GM23338 (cell line): ENCODE measurements at regions not wholly inside any gene's neighbourhood (a gene's known extent, or its start where the extent isn't known, plus 50 kb on each side); places are given as distances from the start of the nearest gene placed in this dataset.

Source experiments
- CREB1 ChIP-seq: fragments of 250-450 bp; sonication (Bioruptor Pico); IDR thresholded peaks from 2 replicates; pipeline ENCODE4 v1.5.0; 2020; ENCODE audit warnings: low read depth, mild to moderate bottlenecking, moderate library complexity
- EZH2 ChIP-seq: fragments of 200-600 bp; sonication (generic); IDR thresholded peaks from one replicate; pipeline ENCODE4 v1.8.0; 2017; ENCODE audit warnings: antibody characterized with exemption, mild to moderate bottlenecking, low read depth; ENCODE audit not compliant: unreplicated experiment
- EZH2phosphoT487 ChIP-seq: fragments of 200-600 bp; sonication (generic); IDR thresholded peaks from one replicate; pipeline ENCODE4 v1.8.1; 2018; ENCODE audit warnings: antibody characterized with exemption; ENCODE audit not compliant: unreplicated experiment
- JUNB ChIP-seq: IDR thresholded peaks from one replicate; pipeline ENCODE4 v1.6.1; 2016; ENCODE audit warnings: antibody characterized with exemption; ENCODE audit not compliant: unreplicated experiment
- NANOG ChIP-seq: IDR thresholded peaks from 2 replicates; pipeline ENCODE4 v1.6.1; 2016; ENCODE audit warnings: antibody characterized with exemption, borderline replicate concordance
- POLR2AphosphoS5 ChIP-seq: IDR thresholded peaks from 2 replicates; pipeline ENCODE4 v1.6.1; 2016; ENCODE audit warnings: antibody characterized with exemption, low read depth
- STAT1 ChIP-seq: IDR thresholded peaks from one replicate; pipeline ENCODE4 v1.6.1; 2016; ENCODE audit warnings: antibody characterized with exemption; ENCODE audit not compliant: unreplicated experiment
- ZNF114 ChIP-seq: fragments of 250-450 bp; sonication (Bioruptor Pico); IDR thresholded peaks from 2 replicates; pipeline ENCODE4 v1.5.0; 2020; ENCODE audit warnings: mild to moderate bottlenecking, moderate library complexity
- ZNF331 ChIP-seq: fragments of 250-450 bp; sonication (Bioruptor Pico); IDR thresholded peaks from 2 replicates; pipeline ENCODE4 v1.5.0; 2020; ENCODE audit warnings: low read depth, mild to moderate bottlenecking, moderate library complexity
- TF ChIP-seq, protein P1 (sequence below), 2 experiments: fragments of 200-600 bp in 1 of 2; sonication (generic) in 1 of 2; conservative IDR thresholded peaks; 2 replicates each; pipeline versions ENCODE4 v1.5.1 to v1.6.1; 2016 to 2017; ENCODE audit warnings: antibody characterized with exemption in 2 of 2, low read depth in 2 of 2, mild to moderate bottlenecking in 2 of 2, moderate library complexity in 1 of 2
- TF ChIP-seq, protein P2 (sequence below): IDR thresholded peaks from 2 replicates; pipeline ENCODE4 v1.6.1; 2016; ENCODE audit warnings: antibody characterized with exemption
- TF ChIP-seq, protein P3 (sequence below): IDR thresholded peaks from one replicate; pipeline ENCODE4 v1.6.1; 2018; ENCODE audit warnings: antibody characterized with exemption; ENCODE audit not compliant: unreplicated experiment
- TF ChIP-seq, protein P4 (sequence below): fragments of 250-450 bp; sonication (Bioruptor Pico); IDR thresholded peaks from 2 replicates; pipeline ENCODE4 v1.5.0; 2020; ENCODE audit warnings: mild to moderate bottlenecking, moderate library complexity

DNA sequence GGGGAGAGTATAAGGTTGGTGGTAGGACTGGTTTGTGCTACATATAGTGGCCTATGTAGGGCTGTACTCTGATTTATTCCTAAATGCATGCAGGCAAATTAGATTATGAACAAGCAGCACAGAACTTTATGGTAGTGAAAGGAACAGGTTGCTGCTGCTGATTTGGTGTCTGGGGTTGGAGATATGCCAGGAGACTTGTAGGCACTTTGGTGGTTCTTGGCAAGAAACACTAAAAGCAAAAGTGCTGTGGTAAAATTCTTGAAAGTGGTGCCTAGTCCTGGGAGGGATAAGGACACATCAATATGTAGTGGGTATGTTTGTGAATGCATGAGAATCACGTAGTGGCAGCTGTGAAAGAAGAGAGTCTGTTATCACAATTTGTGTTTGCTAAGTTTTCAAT is 2126.0 kb downstream of the TP53TG3F start:
- TF ChIP-seq POLR2AphosphoS5 (no peak), ZNF114 (CRISPR knock-in tag) (no peak), EZH2 (no peak), JUNB (no peak), EZH2phosphoT487 (no peak), STAT1 (no peak), CREB1 (CRISPR knock-in tag) (no peak), NANOG (no peak), ZNF331 (no peak)
- TF ChIP-seq, protein P1, sequence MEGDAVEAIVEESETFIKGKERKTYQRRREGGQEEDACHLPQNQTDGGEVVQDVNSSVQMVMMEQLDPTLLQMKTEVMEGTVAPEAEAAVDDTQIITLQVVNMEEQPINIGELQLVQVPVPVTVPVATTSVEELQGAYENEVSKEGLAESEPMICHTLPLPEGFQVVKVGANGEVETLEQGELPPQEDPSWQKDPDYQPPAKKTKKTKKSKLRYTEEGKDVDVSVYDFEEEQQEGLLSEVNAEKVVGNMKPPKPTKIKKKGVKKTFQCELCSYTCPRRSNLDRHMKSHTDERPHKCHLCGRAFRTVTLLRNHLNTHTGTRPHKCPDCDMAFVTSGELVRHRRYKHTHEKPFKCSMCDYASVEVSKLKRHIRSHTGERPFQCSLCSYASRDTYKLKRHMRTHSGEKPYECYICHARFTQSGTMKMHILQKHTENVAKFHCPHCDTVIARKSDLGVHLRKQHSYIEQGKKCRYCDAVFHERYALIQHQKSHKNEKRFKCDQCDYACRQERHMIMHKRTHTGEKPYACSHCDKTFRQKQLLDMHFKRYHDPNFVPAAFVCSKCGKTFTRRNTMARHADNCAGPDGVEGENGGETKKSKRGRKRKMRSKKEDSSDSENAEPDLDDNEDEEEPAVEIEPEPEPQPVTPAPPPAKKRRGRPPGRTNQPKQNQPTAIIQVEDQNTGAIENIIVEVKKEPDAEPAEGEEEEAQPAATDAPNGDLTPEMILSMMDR (conservative IDR thresholded peaks at IDR 0.05; ENCODE audit: low read depth in 2 of 2) = no peak
- TF ChIP-seq, protein P2, sequence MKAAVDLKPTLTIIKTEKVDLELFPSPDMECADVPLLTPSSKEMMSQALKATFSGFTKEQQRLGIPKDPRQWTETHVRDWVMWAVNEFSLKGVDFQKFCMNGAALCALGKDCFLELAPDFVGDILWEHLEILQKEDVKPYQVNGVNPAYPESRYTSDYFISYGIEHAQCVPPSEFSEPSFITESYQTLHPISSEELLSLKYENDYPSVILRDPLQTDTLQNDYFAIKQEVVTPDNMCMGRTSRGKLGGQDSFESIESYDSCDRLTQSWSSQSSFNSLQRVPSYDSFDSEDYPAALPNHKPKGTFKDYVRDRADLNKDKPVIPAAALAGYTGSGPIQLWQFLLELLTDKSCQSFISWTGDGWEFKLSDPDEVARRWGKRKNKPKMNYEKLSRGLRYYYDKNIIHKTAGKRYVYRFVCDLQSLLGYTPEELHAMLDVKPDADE = no peak
- TF ChIP-seq, protein P3, sequence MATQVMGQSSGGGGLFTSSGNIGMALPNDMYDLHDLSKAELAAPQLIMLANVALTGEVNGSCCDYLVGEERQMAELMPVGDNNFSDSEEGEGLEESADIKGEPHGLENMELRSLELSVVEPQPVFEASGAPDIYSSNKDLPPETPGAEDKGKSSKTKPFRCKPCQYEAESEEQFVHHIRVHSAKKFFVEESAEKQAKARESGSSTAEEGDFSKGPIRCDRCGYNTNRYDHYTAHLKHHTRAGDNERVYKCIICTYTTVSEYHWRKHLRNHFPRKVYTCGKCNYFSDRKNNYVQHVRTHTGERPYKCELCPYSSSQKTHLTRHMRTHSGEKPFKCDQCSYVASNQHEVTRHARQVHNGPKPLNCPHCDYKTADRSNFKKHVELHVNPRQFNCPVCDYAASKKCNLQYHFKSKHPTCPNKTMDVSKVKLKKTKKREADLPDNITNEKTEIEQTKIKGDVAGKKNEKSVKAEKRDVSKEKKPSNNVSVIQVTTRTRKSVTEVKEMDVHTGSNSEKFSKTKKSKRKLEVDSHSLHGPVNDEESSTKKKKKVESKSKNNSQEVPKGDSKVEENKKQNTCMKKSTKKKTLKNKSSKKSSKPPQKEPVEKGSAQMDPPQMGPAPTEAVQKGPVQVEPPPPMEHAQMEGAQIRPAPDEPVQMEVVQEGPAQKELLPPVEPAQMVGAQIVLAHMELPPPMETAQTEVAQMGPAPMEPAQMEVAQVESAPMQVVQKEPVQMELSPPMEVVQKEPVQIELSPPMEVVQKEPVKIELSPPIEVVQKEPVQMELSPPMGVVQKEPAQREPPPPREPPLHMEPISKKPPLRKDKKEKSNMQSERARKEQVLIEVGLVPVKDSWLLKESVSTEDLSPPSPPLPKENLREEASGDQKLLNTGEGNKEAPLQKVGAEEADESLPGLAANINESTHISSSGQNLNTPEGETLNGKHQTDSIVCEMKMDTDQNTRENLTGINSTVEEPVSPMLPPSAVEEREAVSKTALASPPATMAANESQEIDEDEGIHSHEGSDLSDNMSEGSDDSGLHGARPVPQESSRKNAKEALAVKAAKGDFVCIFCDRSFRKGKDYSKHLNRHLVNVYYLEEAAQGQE = no peak
- TF ChIP-seq, protein P4, sequence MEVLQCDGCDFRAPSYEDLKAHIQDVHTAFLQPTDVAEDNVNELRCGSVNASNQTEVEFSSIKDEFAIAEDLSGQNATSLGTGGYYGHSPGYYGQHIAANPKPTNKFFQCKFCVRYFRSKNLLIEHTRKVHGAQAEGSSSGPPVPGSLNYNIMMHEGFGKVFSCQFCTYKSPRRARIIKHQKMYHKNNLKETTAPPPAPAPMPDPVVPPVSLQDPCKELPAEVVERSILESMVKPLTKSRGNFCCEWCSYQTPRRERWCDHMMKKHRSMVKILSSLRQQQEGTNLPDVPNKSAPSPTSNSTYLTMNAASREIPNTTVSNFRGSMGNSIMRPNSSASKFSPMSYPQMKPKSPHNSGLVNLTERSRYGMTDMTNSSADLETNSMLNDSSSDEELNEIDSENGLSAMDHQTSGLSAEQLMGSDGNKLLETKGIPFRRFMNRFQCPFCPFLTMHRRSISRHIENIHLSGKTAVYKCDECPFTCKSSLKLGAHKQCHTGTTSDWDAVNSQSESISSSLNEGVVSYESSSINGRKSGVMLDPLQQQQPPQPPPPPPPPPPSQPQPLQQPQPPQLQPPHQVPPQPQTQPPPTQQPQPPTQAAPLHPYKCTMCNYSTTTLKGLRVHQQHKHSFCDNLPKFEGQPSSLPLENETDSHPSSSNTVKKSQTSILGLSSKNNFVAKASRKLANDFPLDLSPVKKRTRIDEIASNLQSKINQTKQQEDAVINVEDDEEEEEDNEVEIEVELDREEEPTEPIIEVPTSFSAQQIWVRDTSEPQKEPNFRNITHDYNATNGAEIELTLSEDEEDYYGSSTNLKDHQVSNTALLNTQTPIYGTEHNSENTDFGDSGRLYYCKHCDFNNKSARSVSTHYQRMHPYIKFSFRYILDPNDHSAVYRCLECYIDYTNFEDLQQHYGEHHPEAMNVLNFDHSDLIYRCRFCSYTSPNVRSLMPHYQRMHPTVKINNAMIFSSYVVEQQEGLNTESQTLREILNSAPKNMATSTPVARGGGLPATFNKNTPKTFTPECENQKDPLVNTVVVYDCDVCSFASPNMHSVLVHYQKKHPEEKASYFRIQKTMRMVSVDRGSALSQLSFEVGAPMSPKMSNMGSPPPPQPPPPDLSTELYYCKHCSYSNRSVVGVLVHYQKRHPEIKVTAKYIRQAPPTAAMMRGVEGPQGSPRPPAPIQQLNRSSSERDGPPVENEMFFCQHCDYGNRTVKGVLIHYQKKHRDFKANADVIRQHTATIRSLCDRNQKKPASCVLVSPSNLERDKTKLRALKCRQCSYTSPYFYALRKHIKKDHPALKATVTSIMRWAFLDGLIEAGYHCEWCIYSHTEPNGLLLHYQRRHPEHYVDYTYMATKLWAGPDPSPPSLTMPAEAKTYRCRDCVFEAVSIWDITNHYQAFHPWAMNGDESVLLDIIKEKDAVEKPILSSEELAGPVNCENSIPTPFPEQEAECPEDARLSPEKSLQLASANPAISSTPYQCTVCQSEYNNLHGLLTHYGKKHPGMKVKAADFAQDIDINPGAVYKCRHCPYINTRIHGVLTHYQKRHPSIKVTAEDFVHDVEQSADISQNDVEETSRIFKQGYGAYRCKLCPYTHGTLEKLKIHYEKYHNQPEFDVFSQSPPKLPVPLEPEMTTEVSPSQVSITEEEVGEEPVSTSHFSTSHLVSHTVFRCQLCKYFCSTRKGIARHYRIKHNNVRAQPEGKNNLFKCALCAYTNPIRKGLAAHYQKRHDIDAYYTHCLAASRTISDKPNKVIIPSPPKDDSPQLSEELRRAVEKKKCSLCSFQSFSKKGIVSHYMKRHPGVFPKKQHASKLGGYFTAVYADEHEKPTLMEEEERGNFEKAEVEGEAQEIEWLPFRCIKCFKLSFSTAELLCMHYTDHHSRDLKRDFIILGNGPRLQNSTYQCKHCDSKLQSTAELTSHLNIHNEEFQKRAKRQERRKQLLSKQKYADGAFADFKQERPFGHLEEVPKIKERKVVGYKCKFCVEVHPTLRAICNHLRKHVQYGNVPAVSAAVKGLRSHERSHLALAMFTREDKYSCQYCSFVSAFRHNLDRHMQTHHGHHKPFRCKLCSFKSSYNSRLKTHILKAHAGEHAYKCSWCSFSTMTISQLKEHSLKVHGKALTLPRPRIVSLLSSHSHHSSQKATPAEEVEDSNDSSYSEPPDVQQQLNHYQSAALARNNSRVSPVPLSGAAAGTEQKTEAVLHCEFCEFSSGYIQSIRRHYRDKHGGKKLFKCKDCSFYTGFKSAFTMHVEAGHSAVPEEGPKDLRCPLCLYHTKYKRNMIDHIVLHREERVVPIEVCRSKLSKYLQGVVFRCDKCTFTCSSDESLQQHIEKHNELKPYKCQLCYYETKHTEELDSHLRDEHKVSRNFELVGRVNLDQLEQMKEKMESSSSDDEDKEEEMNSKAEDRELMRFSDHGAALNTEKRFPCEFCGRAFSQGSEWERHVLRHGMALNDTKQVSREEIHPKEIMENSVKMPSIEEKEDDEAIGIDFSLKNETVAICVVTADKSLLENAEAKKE = no peak
